T-helper 2 cell treated with Interferon-gamma antibody and Interleukin-4, amounts not matched to agents 5 μg/mL and 100 μg/mL, for 36 hours (primary cell): ENCODE measurements at regions not wholly inside any gene's neighbourhood (a gene's known extent, or its start where the extent isn't known, plus 50 kb on each side); places are given as distances from the start of the nearest gene placed in this dataset.

Experiments used
- DNase-seq: peaks from one replicate; pipeline ENCODE4 v3.0.0; 2021; ENCODE audit warnings: low spot score
- H3K27ac Mint-ChIP-seq: one replicate; pipeline ENCODE4 v1.8.0; 2021; ENCODE audit warnings: mild to moderate bottlenecking, mixed read lengths
- H3K27me3 Mint-ChIP-seq: one replicate; pipeline ENCODE4 v1.8.0; 2021; ENCODE audit warnings: low read depth, mixed read lengths
- H3K36me3 Mint-ChIP-seq: one replicate; pipeline ENCODE4 v1.8.0; 2021; ENCODE audit warnings: low read depth, mixed read lengths
- H3K4me1 Mint-ChIP-seq: one replicate; pipeline ENCODE4 v1.8.0; 2021; ENCODE audit warnings: low read depth, mixed read lengths
- H3K4me3 Mint-ChIP-seq: one replicate; pipeline ENCODE4 v1.8.0; 2022; ENCODE audit warnings: mild to moderate bottlenecking, moderate library complexity, mixed read lengths
- H3K9me3 Mint-ChIP-seq: one replicate; pipeline ENCODE4 v1.8.0; 2021; ENCODE audit warnings: mixed read lengths

GRCh38 chr2:88320076-88320773 lies 132.3 kb downstream of the FOXI3 start:
- no peaks in the 10 kb centered on the region for H3K4me1 Mint-ChIP-seq
- no peak overlapping the region for H3K4me3 Mint-ChIP-seq
- no peak for DNase-seq
- H3K36me3 Mint-ChIP-seq: no peaks in the 10 kb centered on the region
- no peaks in the 10 kb centered on the region for H3K9me3 Mint-ChIP-seq
- no peak overlapping the region for H3K27ac Mint-ChIP-seq
- H3K27me3 Mint-ChIP-seq: peaks cover 2% of the 10 kb centered on the region

DNA sequence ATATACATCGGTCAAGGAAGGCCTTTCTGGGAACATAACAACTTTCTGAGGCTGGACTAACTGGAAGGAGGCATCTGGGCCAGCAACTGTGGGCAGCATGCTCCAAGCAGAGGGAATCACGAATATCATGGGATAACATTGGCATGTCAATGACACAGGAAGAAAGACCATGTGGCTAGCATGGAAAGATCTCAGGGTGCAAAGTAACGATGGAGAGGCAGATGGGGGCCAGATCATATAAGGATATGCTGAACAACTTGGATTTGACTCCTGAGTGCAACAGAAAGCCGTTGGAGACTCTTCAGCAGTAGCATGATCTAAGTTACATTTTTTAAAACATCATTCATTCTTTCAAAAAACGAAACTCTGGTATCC lies 133.6 kb downstream of the FOXI3 start:
- Mint-ChIP-seq H3K4me1 (no peaks in the 10 kb centered on the region), H3K4me3 (no peak overlapping the region)

DNA sequence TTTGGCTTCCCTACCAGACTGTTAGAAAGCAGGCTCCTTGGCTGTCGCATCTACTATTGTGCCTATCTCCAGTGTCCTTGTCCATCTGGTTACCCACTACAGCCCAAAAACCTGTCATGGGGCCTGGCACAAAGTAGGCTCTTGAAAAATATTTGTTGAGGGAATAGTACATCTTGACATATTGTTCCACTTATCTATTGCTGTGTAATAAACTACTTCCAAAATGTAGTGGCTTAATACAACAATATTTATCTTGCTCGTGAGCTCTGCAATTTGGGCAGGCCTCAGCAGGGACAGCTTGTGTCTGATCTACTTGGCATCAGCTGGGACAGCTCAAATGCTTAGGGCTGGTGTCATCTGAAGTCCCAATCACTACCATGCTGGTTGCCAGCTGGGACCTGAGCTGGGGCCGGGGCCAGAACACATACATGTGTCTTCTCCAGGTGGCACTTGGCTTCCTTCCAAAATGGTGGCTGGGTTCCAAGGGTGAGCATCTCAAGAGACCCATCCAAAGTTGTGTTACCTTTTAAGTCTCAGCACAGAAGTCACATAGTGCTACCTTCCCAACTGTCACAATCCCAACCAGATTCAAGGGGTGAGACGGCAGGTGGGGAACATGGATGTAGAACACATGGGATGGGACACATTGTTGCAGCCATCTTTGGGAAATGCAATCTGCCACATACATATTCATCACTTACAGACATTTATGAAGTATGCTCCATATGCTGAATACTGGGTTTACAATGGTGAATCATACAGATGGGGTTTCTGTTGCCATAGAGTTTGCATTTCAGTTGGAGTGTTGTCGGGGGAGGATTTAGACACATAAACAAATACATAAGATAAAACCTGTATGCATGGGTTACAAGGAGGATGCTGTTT lies 134.2 kb downstream of the FOXI3 start:
- Mint-ChIP-seq H3K4me1 (no peaks in the 10 kb centered on the region), H3K4me3 (no peak overlapping the region), H3K36me3 (no peaks in the 10 kb centered on the region), H3K27ac (no peak overlapping the region), H3K27me3 (peaks cover 2% of the 10 kb centered on the region), H3K9me3 (no peaks in the 10 kb centered on the region)
- DNase-seq: no peak

More for the DNA sequence above, 133.6 kb downstream of the FOXI3 start:
- peaks cover 2% of the 10 kb centered on the region for H3K27me3 Mint-ChIP-seq
- no peaks in the 10 kb centered on the region for H3K9me3 Mint-ChIP-seq
- H3K36me3 Mint-ChIP-seq: no peaks in the 10 kb centered on the region
- no peak overlapping the region for H3K27ac Mint-ChIP-seq
- DNase-seq: no peak

DNA sequence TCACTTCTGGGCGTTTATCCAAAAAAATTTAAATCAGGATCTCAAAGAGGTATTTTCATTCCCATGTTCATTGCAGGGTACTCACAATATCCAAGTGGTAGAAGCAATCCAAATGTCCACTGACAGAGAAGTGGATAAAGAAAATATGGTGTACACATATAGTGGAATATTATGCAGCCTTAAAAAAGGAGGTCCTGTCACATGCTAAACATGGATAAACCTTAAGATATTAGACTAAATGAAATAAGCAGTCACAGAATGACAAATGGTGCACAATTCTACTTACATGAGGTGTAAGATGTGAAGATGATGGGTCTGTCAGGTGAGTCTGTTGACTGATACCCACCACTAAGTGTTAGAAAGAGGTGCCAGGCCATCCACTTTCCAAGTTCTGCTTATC lies 140.6 kb downstream of the THNSL2 start:
- peaks cover 3% of the 10 kb centered on the region for H3K9me3 Mint-ChIP-seq
- H3K4me1 Mint-ChIP-seq: no peaks in the 10 kb centered on the region
- no peak for DNase-seq
- H3K27ac Mint-ChIP-seq: no peak overlapping the region
- H3K4me3 Mint-ChIP-seq: no peak overlapping the region
- no peaks in the 10 kb centered on the region for H3K27me3 Mint-ChIP-seq
- no peaks in the 10 kb centered on the region for H3K36me3 Mint-ChIP-seq

DNA sequence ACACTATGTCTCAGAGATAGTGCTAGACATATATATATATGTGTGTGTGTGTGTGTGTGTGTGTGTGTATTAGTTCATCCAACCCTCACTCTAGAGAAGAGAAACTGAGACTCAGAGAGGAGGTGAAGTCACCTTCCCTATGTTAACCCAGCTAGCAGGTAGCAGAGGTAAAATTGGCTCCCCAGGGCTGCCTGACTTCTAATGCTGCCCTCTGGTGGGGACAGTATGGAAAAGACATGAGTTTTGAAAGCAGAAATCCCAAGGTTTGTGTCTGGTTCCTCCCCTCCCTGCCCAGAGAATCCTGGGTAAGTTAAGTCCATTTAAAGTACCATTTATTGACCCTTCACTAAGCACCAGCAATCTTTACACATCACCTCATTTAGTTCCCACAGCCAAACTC lies 137.7 kb downstream of the THNSL2 start:
- Mint-ChIP-seq H3K27ac (no peak overlapping the region), H3K4me3 (no peak overlapping the region), H3K9me3 (peaks cover 3% of the 10 kb centered on the region), H3K27me3 (no peaks in the 10 kb centered on the region), H3K36me3 (no peaks in the 10 kb centered on the region), H3K4me1 (no peaks in the 10 kb centered on the region)
- no peak for DNase-seq

GRCh38 chr2:88303865-88304264 lies 133.7 kb downstream of the THNSL2 start:
- no peak overlapping the region for H3K27ac Mint-ChIP-seq
- no peaks in the 10 kb centered on the region for H3K4me1 Mint-ChIP-seq
- no peak overlapping the region for H3K4me3 Mint-ChIP-seq
- H3K27me3 Mint-ChIP-seq: no peaks in the 10 kb centered on the region
- H3K36me3 Mint-ChIP-seq: no peaks in the 10 kb centered on the region
- H3K9me3 Mint-ChIP-seq: no peaks in the 10 kb centered on the region
- no peak for DNase-seq

DNA sequence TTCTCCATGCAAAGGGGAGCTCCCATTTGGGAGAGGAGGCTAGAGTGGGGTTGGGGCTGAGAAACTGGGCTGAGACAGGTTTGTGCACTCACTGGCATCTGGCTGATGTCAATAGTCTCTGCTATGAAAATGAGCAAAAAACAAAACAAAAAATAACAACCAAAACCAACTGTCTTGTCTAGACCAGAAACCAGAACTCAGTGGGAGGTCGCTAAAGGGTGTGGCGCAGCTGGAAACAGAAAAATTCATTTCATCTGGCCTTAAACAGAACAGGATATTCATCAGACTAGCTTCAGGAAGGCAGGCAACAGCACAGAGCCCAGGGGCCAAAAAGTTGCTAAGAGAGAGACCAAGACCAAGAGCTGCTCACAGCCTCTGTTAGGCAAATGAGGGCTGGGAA lies 126.1 kb downstream of the THNSL2 start:
- no peak overlapping the region for H3K27ac Mint-ChIP-seq
- H3K36me3 Mint-ChIP-seq: no peaks in the 10 kb centered on the region
- no peaks in the 10 kb centered on the region for H3K9me3 Mint-ChIP-seq
- H3K4me1 Mint-ChIP-seq: no peaks in the 10 kb centered on the region
- DNase-seq: no peak
- no peak overlapping the region for H3K4me3 Mint-ChIP-seq
- H3K27me3 Mint-ChIP-seq: no peaks in the 10 kb centered on the region

- H3K4me3 Mint-ChIP-seq: no peak overlapping the region
- DNase-seq: no peak
- no peak overlapping the region for H3K27ac Mint-ChIP-seq
- H3K27me3 Mint-ChIP-seq: peaks cover 3% of the 10 kb centered on the region
- no peaks in the 10 kb centered on the region for H3K9me3 Mint-ChIP-seq
- no peaks in the 10 kb centered on the region for H3K4me1 Mint-ChIP-seq
- H3K36me3 Mint-ChIP-seq: no peaks in the 10 kb centered on the region
Observed at GRCh38 chr2:88283886-88284592, 113.9 kb downstream of the THNSL2 start.

- no peak for DNase-seq
- H3K4me3 Mint-ChIP-seq: no peak overlapping the region
- H3K36me3 Mint-ChIP-seq: no peaks in the 10 kb centered on the region
- no peaks in the 10 kb centered on the region for H3K9me3 Mint-ChIP-seq
- peaks cover 3% of the 10 kb centered on the region for H3K27me3 Mint-ChIP-seq
- no peaks in the 10 kb centered on the region for H3K4me1 Mint-ChIP-seq
- H3K27ac Mint-ChIP-seq: no peak overlapping the region
Observed at GRCh38 chr2:88281302-88282217, 111.4 kb downstream of the THNSL2 start.

DNA sequence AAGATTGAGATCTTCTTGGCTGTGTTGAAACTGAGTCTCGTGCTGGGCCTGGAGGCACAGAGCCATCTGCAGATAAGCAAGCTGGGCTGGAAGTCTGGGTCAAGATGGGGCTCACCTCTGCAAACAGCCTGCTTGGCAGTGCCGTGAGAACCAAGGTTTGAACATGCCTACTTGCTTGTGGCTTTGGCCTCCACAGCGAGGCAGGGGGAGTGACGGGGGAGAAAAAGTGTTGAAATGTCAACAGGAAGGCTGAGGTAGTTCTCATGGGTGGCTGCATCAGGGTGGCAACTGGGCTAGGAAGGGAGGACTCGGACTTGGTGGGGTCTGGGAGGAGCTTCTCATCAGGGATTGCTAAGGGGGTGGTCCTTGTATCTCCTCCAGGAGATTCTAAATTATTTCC lies 99.7 kb downstream of the THNSL2 start:
- H3K27ac Mint-ChIP-seq: no peak overlapping the region
- H3K27me3 Mint-ChIP-seq: no peaks in the 10 kb centered on the region
- H3K9me3 Mint-ChIP-seq: no peaks in the 10 kb centered on the region

DNA sequence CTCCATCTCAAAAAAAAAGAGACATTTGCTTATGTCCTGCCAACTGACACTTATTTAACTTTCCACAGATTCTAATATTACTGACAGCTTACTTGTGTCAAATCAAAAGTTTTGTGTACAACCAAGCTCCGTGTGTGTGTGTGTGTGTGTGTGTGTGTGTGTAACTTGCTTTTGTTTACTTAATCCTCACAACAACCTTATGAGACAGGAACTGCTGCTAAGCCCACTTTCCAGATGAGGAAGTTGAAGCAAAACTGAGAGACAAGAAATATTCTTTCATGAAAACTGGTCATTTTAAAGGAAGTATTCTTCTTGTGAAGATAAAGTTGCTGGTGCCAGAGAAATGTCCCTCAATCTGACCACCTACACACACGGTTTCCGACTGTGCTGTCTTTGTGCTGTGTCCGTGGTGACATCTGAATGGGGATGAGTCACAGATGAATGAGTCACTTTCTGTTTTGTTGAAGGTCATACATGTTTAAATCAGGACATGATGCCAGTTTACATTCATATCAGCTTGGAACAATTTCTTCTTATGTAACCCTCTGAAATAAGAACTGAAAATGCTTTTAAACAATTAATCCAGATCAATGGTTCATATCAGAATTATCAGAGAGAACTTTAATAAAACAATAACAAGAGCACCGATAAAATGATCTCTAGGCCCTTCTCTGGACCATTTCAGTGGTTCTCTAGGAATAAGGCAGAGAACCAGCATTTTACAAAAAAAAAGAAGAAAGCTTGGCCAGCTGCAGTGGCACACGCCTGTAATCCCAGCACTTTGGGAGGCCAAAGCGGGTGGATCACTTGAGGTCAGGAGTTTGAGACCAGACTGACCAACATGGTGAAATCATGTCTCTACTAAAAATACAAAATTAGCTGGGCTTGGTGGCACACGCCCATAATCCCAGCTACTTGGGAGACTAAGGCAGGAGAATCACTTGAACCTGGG lies 95.5 kb downstream of the THNSL2 start:
- Mint-ChIP-seq H3K4me1 (peaks cover 5% of the 10 kb centered on the region), H3K27me3 (peaks cover 10% of the 10 kb centered on the region), H3K36me3 (no peaks in the 10 kb centered on the region), H3K27ac (no peak overlapping the region), H3K9me3 (no peaks in the 10 kb centered on the region), H3K4me3 (no peak overlapping the region)
- DNase-seq: peak; percentile 45

More for the DNA sequence above, 99.7 kb downstream of the THNSL2 start:
- Mint-ChIP-seq H3K4me3 (no peak overlapping the region), H3K4me1 (peaks cover 5% of the 10 kb centered on the region), H3K36me3 (no peaks in the 10 kb centered on the region)
- no peak for DNase-seq

- no peak overlapping the region for H3K27ac Mint-ChIP-seq
- no peaks in the 10 kb centered on the region for H3K9me3 Mint-ChIP-seq
- H3K27me3 Mint-ChIP-seq: peaks cover 10% of the 10 kb centered on the region
- no peak for DNase-seq
- H3K4me3 Mint-ChIP-seq: no peak overlapping the region
- H3K36me3 Mint-ChIP-seq: no peaks in the 10 kb centered on the region
- peaks cover 5% of the 10 kb centered on the region for H3K4me1 Mint-ChIP-seq
Observed at GRCh38 chr2:88263861-88264260, 93.7 kb downstream of the THNSL2 start.
